Activated CD8-positive, alpha-beta T cell treated with anti-CD3 and anti-CD28 coated beads for 36 hours (primary cell): ENCODE measurements at regions not wholly inside any gene's neighbourhood (a gene's known extent, or its start where the extent isn't known, plus 50 kb on each side); places are given as distances from the start of the nearest gene placed in this dataset.

Source experiments
- ATAC-seq: fragments of 200-7000 bp; cut with Tn5 transposase; one replicate; pipeline ENCODE4 v1.10.0; 2021; ENCODE audit warnings: mild to moderate bottlenecking, moderate library complexity
- CTCF ChIA-PET: fragments of 350-600 bp; sonication (Branson Sonifier 250); formaldehyde crosslinking; loops from one replicate; lab custom pipeline; 2021; ENCODE audit warnings: antibody characterized with exemption; lab: Charles Lee
- POLR2A ChIA-PET: fragments of 350-600 bp; sonication (Branson Sonifier 250); formaldehyde crosslinking; loops from one replicate; lab custom pipeline; 2021; ENCODE audit warnings: antibody characterized with exemption; lab: Charles Lee
- DNase-seq: peaks from one replicate; pipeline ENCODE4 v3.0.0-alpha.2; 2020
- H3K27ac Mint-ChIP-seq: one replicate; pipeline ENCODE4 v1.8.0; 2021; ENCODE audit warnings: mild to moderate bottlenecking, mixed read lengths
- H3K27me3 Mint-ChIP-seq: one replicate; pipeline ENCODE4 v1.8.0; 2021; ENCODE audit warnings: mixed read lengths
- H3K36me3 Mint-ChIP-seq: one replicate; pipeline ENCODE4 v1.8.0; 2021; ENCODE audit warnings: low read depth, mixed read lengths
- H3K4me1 Mint-ChIP-seq: one replicate; pipeline ENCODE4 v1.8.0; 2021; ENCODE audit warnings: low read depth, mixed read lengths
- H3K4me3 Mint-ChIP-seq: one replicate; pipeline ENCODE4 v1.8.0; 2021; ENCODE audit warnings: mild to moderate bottlenecking, moderate library complexity, mixed read lengths
- H3K9me3 Mint-ChIP-seq: one replicate; pipeline ENCODE4 v1.8.0; 2021; ENCODE audit warnings: mixed read lengths
- CTCF ChIP-seq: fragments of 200-600 bp; IDR thresholded peaks from one replicate; pipeline ENCODE4 v1.8.0; 2022; ENCODE audit warnings: antibody characterized with exemption, mild to moderate bottlenecking
- intact Hi-C: fragments of 100-400 bp; cut with micrococcal nuclease; formaldehyde crosslinking; loops from one replicate; pipeline ENCODE4 v1.10.0; 2022

DNA sequence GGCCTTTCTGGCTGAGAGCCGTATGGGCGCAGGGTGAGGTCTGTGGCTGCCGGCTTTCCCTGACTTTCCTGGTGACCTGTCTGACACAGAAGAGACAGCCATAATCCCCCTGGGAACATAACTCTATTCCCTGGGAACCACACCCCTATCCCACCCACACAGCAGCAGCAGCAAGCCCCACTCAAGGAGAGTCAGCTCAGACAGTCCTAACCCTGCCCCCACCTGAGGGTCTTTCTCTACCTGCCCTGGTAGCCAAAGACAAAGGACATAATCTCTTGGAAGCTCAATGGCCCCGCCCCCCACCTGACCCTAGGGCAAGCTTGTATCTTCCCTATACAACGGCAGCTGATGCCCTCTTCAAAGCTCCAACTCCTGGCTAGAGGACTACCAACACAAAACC lies 74.6 kb downstream of the PABPC4L start:
- no peak overlapping the region for H3K27ac Mint-ChIP-seq
- no peak for DNase-seq
- peaks cover 7% of the 10 kb centered on the region for H3K9me3 Mint-ChIP-seq
- no peak overlapping the region for H3K4me3 Mint-ChIP-seq
- no peaks in the 10 kb centered on the region for H3K27me3 Mint-ChIP-seq
- POLR2A ChIA-PET = no interaction called here
- TF ChIP-seq CTCF = no peak
- CTCF ChIA-PET = no interaction called here
- no peaks in the 10 kb centered on the region for H3K4me1 Mint-ChIP-seq
- H3K36me3 Mint-ChIP-seq = no peaks in the 10 kb centered on the region
- ATAC-seq = no peak
- intact Hi-C loops = no loop called here

GRCh38 chr4:134126000-134126560 lies 75.5 kb downstream of the PABPC4L start:
- Mint-ChIP-seq H3K4me1 (no peaks in the 10 kb centered on the region), H3K9me3 (peaks cover 9% of the 10 kb centered on the region), H3K4me3 (no peak overlapping the region), H3K27me3 (no peaks in the 10 kb centered on the region), H3K36me3 (no peaks in the 10 kb centered on the region), H3K27ac (no peak overlapping the region)
- ATAC-seq = no peak
- DNase-seq = no peak
- ChIA-PET CTCF (no interaction called here), POLR2A (no interaction called here)
- TF ChIP-seq CTCF = no peak
- intact Hi-C loops = no loop called here

- CTCF ChIA-PET = no interaction called here
- Mint-ChIP-seq H3K4me3 (no peak overlapping the region), H3K27ac (no peak overlapping the region), H3K36me3 (no peaks in the 10 kb centered on the region), H3K27me3 (no peaks in the 10 kb centered on the region), H3K4me1 (no peaks in the 10 kb centered on the region), H3K9me3 (peaks cover 5% of the 10 kb centered on the region)
- POLR2A ChIA-PET = no interaction called here
- DNase-seq (no peak), ATAC-seq (no peak)
- TF ChIP-seq CTCF = no peak
- intact Hi-C loops = no loop called here
Observed at GRCh38 chr4:134122903-134123302, 78.7 kb downstream of the PABPC4L start.

- DNase-seq (no peak), ATAC-seq (no peak)
- intact Hi-C loops = no loop called here
- ChIA-PET POLR2A (no interaction called here), CTCF (no interaction called here)
- H3K27me3 Mint-ChIP-seq = no peaks in the 10 kb centered on the region
- no peaks in the 10 kb centered on the region for H3K36me3 Mint-ChIP-seq
- no peaks in the 10 kb centered on the region for H3K4me1 Mint-ChIP-seq
- H3K27ac Mint-ChIP-seq = no peak overlapping the region
- no peak overlapping the region for H3K4me3 Mint-ChIP-seq
- H3K9me3 Mint-ChIP-seq = peaks cover 7% of the 10 kb centered on the region
- no peak for TF ChIP-seq CTCF
Observed at GRCh38 chr4:134117392-134118183, 84.0 kb downstream of the PABPC4L start.

- H3K36me3 Mint-ChIP-seq = no peaks in the 10 kb centered on the region
- H3K9me3 Mint-ChIP-seq = peaks cover 2% of the 10 kb centered on the region
- ATAC-seq (no peak), DNase-seq (no peak)
- POLR2A ChIA-PET = no interaction called here
- H3K4me1 Mint-ChIP-seq = no peaks in the 10 kb centered on the region
- no peak for TF ChIP-seq CTCF
- CTCF ChIA-PET = no interaction called here
- no peaks in the 10 kb centered on the region for H3K27me3 Mint-ChIP-seq
- H3K27ac Mint-ChIP-seq = no peak overlapping the region
- intact Hi-C loops = no loop called here
- H3K4me3 Mint-ChIP-seq = no peak overlapping the region
Observed at GRCh38 chr4:134089885-134090284, 111.7 kb downstream of the PABPC4L start.
